Keratinocyte (primary cell): ENCODE measurements at regions not wholly inside any gene's neighbourhood (a gene's known extent, or its start where the extent isn't known, plus 50 kb on each side); places are given as distances from the start of the nearest gene placed in this dataset.

Experiments
- EZH2 ChIP-seq: IDR thresholded peaks from one replicate; pipeline ENCODE4 v1.6.1; 2012; ENCODE audit warnings: inconsistent platforms, mild to moderate bottlenecking, low read length, moderate library complexity
- TF ChIP-seq, protein P1 (sequence below), 3 experiments: IDR thresholded peaks in 1 of 3; conservative IDR thresholded peaks in 1 of 3; optimal IDR thresholded peaks in 1 of 3; 2 replicates in 2 of 3; 3 replicates in 1 of 3; pipeline versions ENCODE3 to v1.5.1; 2011; ENCODE audit warnings: low read length in 3 of 3, mild to moderate bottlenecking in 3 of 3, moderate library complexity in 2 of 3, control low read depth in 1 of 3, inconsistent platforms in 1 of 3; ENCODE audit not compliant: insufficient read depth in 2 of 3; ENCODE audit errors: extremely low read depth in 1 of 3

DNA sequence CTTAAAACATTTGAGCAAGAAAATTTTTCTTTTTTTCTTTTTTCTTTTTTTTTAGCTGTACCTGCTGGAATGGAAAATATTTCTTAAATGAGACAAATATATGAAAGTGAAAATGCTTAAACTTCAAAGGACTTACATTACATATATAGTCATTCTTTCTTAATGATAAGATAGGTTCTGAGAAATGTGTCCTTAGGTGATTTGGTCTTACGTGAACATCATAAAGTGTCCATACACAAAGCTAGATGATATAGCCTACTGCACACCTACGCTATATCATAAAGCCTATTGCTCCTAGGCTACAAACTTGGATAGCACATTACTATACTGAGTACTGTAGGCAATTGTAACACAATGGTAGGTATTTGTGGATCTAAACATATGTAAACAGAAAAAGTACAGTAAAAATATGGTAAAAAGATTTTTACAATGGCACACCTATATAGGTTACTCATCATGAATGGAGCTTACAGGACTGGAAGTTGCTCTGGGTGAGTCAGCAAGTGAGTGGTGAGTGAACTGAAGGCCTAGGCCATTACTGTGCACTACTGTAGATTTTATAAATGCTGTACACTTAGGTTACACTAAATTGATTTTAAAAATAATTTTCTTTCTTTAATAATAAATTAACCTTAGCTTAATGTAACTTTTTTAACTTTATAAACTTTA, 54.6 kb downstream of the RPP21 start:
- TF ChIP-seq, protein P1, sequence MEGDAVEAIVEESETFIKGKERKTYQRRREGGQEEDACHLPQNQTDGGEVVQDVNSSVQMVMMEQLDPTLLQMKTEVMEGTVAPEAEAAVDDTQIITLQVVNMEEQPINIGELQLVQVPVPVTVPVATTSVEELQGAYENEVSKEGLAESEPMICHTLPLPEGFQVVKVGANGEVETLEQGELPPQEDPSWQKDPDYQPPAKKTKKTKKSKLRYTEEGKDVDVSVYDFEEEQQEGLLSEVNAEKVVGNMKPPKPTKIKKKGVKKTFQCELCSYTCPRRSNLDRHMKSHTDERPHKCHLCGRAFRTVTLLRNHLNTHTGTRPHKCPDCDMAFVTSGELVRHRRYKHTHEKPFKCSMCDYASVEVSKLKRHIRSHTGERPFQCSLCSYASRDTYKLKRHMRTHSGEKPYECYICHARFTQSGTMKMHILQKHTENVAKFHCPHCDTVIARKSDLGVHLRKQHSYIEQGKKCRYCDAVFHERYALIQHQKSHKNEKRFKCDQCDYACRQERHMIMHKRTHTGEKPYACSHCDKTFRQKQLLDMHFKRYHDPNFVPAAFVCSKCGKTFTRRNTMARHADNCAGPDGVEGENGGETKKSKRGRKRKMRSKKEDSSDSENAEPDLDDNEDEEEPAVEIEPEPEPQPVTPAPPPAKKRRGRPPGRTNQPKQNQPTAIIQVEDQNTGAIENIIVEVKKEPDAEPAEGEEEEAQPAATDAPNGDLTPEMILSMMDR (optimal IDR thresholded peaks at IDR 0.05 in 1 of 3, IDR thresholded peaks at IDR 0.05 in 1 of 3, conservative IDR thresholded peaks at IDR 0.05 in 1 of 3; ENCODE audit: extremely low read depth in 1 of 3, insufficient read depth in 2 of 3, low read length in 3 of 3): no peak
- no peak for TF ChIP-seq EZH2
